Endothelial cell of hepatic sinusoid (primary cell): ENCODE measurements at regions not wholly inside any gene's neighbourhood (a gene's known extent, or its start where the extent isn't known, plus 50 kb on each side); places are given as distances from the start of the nearest gene placed in this dataset.
"Not testable (repeated sequence)": the region's sequence is repeated elsewhere in the genome, so short reads cannot be mapped to it uniquely, and the experiment has no call there.

Experiments
- in situ Hi-C: cut with HindIII; loops from 2 replicates; pipeline ENCODE4 v1.10.0; 2017; ENCODE audit warnings: low sequenced_read_pairs

DNA sequence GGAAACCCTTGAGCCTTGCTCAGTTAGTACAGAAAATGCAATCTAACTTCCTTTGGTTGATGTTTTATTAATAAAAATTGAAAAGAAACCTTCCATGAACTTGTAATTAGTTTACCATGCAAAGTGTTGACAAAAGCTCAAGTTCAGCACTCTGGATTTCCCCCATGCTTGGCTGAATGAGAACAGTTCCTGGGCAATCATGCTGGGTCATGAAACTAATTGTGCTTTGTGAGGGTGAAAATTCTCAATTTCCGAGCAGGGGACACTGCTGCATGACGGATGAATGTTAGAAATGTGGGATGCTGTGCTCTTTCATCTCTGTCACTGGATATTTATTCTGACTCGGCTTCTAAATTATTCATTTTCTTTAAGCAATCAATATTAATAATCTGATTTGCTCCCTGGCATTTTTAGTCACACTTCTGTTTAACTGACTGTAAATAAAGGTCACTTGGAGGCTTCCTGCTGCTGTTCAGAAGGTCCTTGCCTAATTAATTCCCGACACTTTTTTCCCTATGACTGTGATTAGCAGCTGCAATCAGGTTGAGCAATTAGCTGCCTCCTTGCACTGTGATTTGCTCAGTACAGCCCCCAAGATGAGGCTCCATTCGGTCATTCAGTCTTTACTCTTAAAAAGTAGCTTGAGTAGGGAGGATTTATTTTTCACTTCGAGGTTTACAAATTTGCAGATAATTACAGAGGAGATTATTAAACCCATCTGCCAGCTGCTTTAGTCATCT is 678.1 kb upstream of the ZNF608 start:
- in situ Hi-C loops = no loop called here

DNA sequence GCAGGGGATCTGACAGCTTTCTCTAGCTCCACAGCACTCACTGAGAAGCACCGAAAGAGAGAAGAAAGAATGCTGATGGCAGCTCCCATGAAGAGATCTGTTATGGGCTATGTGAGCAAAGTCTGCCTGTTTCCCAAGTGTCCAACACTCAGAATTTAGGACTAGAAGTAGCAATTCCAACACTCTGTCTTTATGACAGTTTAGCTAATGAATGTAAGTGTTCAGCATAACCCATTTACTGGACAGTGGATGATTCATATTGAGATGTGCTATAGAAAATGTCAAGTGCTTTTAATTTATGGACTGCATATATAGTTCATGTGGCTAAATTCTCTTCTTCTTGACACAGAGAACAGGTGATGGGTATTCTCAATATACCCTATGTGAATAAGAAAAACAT is 683.1 kb upstream of the ZNF608 start:
- in situ Hi-C loops = no loop called here

GRCh38 chr5:125433457-125433856 is 687.0 kb upstream of the ZNF608 start:
- in situ Hi-C loops = no loop called here

GRCh38 chr5:125439243-125439642 is 692.8 kb upstream of the ZNF608 start:
- in situ Hi-C loops = no loop called here

- in situ Hi-C loops = no loop called here
Measured at GRCh38 chr5:125440905-125441304, 694.5 kb upstream of the ZNF608 start.

GRCh38 chr5:125446986-125447385 is 700.5 kb upstream of the ZNF608 start:
- in situ Hi-C loops = no loop called here

GRCh38 chr5:125450771-125451170 is 704.3 kb upstream of the ZNF608 start:
- in situ Hi-C loops = no loop called here

- in situ Hi-C loops = no loop called here
Measured at GRCh38 chr5:125451622-125452021, 705.2 kb upstream of the ZNF608 start.

GRCh38 chr5:125452991-125453390 is 706.6 kb upstream of the ZNF608 start:
- in situ Hi-C loops = no loop called here

DNA sequence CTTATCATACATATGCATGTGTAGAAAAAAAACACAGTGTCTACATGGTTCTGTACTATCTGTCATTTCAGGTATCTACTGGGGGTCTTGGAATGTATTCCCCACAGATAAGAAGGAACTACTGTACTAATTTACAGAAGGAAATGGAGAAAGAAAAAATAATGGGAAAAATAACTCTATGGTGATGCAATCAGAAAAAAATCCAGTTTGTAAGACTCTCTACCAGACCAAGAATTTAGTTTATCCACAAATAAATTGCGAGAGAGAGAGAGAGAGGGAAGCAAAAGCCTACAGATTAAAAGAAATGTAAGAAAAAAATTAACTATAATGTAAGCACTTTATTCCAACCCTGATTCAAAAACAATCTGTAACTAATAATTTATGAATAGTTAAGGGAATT is 708.6 kb upstream of the ZNF608 start:
- in situ Hi-C loops = no loop called here

- in situ Hi-C loops = not testable (repeated sequence)
Measured at GRCh38 chr5:125456005-125456404, 709.6 kb upstream of the ZNF608 start.

GRCh38 chr5:125457617-125458016 is 711.2 kb upstream of the ZNF608 start:
- in situ Hi-C loops = no loop called here

- in situ Hi-C loops = not testable (repeated sequence)
Measured at GRCh38 chr5:125458949-125459348, 712.5 kb upstream of the ZNF608 start.

- in situ Hi-C loops = no loop called here
Measured at GRCh38 chr5:125461641-125462072, 715.2 kb upstream of the ZNF608 start.

DNA sequence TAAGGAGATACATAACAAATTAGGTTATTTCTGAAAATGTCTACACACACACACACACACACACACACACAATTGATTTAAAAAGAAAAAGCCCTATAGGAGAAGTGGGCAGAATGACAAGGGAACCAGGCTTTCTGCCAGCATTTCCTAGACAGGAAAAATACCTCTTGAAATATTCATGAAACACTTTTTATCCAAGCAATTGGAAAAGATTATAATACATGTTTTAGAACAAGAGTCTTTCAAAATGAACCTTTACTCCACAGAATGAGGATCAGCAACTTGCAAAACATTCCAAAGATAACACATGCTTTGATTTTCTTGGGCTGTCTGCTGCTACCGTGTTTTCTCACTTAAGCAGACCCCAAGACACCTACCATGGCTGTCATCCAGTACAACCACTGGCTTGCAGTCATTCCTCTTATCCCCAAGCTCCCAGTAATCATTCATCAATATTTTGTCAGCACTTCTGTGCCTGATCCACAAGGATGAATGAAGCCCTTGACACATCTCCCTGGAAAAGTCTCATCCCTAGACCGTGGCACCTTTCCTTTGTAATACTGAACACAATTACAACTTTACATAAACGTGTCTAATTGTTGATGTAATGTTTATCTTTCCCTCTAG is 717.1 kb upstream of the ZNF608 start:
- in situ Hi-C loops = no loop called here

GRCh38 chr5:125464847-125465432 is 718.5 kb upstream of the ZNF608 start:
- in situ Hi-C loops = no loop called here

- in situ Hi-C loops = no loop called here
Measured at GRCh38 chr5:125465703-125466102, 719.3 kb upstream of the ZNF608 start.

DNA sequence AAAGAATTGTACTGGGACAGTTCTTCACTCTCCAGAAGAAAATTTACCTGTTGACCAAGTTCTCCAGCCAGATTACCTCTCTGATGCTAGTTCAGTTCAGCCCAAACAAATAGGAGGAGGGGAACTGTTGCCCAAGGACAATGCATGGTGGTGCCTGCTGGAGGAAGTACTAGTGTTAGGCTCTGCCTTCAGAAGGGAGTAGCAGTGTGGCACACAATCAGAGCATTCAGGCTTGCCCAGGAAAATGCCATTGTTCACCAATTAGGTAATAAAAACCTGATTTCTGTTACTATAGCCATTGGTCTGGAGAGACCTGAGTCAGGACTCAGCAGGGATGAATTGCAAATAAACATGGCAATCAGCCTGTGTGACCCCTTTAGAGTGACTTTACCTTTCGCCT is 720.8 kb upstream of the ZNF608 start:
- in situ Hi-C loops = no loop called here

- in situ Hi-C loops = no loop called here
Measured at GRCh38 chr5:125470280-125470902, 724.0 kb upstream of the ZNF608 start.

DNA sequence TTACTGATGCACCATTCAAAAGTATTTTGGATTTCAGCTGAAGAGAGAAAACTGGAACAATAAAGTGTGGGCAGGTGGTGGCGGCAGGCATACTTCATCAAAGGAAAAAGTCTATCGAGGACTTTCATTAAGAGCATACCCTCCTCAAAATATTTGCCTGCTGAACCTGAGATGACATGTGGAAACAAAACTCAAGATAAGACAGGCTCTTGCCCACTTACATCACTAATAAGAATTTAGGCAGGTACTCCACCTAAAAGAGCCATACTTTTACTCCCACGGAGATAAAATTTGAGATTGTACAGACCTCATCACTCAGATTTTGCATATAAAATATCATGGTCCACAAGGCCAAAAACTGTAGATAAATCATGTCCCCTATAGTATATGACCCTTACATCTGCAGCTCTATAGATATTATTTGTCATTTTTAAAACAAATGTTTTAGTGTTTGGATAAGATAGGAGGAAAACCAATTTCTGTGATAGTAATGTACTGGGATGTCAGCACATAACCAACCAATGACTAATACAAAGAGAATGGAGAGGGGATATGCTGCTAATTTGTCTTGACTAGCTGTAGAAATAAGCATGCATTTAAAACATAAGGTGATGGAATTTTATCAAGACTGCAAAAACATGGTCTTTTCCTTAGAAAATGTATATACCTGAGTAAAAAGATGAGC is 730.6 kb upstream of the ZNF608 start:
- in situ Hi-C loops = no loop called here

GRCh38 chr5:125477586-125477975 is 731.1 kb upstream of the ZNF608 start:
- in situ Hi-C loops = no loop called here
